ENCODE measurements at regions not wholly inside any gene's neighbourhood (a gene's known extent, or its start where the extent isn't known, plus 50 kb on each side); places are given as distances from the start of the nearest gene placed in this dataset.
A peak's percentile ranks its signal among the peaks of the same experiment; 100 is the strongest.

GRCh38 chr12:126772171-126772864 lies 1494.7 kb upstream of the TMEM132C start (continued):
- TF ChIP-seq, protein P1, sequence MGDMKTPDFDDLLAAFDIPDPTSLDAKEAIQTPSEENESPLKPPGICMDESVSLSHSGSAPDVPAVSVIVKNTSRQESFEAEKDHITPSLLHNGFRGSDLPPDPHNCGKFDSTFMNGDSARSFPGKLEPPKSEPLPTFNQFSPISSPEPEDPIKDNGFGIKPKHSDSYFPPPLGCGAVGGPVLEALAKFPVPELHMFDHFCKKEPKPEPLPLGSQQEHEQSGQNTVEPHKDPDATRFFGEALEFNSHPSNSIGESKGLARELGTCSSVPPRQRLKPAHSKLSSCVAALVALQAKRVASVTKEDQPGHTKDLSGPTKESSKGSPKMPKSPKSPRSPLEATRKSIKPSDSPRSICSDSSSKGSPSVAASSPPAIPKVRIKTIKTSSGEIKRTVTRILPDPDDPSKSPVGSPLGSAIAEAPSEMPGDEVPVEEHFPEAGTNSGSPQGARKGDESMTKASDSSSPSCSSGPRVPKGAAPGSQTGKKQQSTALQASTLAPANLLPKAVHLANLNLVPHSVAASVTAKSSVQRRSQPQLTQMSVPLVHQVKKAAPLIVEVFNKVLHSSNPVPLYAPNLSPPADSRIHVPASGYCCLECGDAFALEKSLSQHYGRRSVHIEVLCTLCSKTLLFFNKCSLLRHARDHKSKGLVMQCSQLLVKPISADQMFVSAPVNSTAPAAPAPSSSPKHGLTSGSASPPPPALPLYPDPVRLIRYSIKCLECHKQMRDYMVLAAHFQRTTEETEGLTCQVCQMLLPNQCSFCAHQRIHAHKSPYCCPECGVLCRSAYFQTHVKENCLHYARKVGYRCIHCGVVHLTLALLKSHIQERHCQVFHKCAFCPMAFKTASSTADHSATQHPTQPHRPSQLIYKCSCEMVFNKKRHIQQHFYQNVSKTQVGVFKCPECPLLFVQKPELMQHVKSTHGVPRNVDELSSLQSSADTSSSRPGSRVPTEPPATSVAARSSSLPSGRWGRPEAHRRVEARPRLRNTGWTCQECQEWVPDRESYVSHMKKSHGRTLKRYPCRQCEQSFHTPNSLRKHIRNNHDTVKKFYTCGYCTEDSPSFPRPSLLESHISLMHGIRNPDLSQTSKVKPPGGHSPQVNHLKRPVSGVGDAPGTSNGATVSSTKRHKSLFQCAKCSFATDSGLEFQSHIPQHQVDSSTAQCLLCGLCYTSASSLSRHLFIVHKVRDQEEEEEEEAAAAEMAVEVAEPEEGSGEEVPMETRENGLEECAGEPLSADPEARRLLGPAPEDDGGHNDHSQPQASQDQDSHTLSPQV (IDR thresholded peaks at IDR 0.05): no peak
- TF ChIP-seq, protein P2, sequence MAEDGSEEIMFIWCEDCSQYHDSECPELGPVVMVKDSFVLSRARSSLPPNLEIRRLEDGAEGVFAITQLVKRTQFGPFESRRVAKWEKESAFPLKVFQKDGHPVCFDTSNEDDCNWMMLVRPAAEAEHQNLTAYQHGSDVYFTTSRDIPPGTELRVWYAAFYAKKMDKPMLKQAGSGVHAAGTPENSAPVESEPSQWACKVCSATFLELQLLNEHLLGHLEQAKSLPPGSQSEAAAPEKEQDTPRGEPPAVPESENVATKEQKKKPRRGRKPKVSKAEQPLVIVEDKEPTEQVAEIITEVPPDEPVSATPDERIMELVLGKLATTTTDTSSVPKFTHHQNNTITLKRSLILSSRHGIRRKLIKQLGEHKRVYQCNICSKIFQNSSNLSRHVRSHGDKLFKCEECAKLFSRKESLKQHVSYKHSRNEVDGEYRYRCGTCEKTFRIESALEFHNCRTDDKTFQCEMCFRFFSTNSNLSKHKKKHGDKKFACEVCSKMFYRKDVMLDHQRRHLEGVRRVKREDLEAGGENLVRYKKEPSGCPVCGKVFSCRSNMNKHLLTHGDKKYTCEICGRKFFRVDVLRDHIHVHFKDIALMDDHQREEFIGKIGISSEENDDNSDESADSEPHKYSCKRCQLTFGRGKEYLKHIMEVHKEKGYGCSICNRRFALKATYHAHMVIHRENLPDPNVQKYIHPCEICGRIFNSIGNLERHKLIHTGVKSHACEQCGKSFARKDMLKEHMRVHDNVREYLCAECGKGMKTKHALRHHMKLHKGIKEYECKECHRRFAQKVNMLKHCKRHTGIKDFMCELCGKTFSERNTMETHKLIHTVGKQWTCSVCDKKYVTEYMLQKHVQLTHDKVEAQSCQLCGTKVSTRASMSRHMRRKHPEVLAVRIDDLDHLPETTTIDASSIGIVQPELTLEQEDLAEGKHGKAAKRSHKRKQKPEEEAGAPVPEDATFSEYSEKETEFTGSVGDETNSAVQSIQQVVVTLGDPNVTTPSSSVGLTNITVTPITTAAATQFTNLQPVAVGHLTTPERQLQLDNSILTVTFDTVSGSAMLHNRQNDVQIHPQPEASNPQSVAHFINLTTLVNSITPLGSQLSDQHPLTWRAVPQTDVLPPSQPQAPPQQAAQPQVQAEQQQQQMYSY (CRISPR knock-in tag; IDR thresholded peaks at IDR 0.05): no peak
- TF ChIP-seq WRNIP1 (IDR thresholded peaks at IDR 0.05; ENCODE audit: borderline replicate concordance, low read depth, low read length) (no peak), RAD51 (IDR thresholded peaks at IDR 0.05) (no peak), BACH1 (IDR thresholded peaks at IDR 0.05; ENCODE audit: borderline replicate concordance) (no peak; the same call in 1 of the 2 replicates), MEF2A (IDR thresholded peaks at IDR 0.05; ENCODE audit: insufficient read depth, low read depth, low read length) (0 out of 2 replicates have a peak, but pooled peaks have one; percentile 20), YBX1 (IDR thresholded peaks at IDR 0.05) (no peak), NR2C1 (IDR thresholded peaks at IDR 0.05) (peak; percentile 75), CREM (IDR thresholded peaks at IDR 0.05; ENCODE audit: low read depth) (peak; percentile 48; the same call in 1 of the 2 replicates), EP300 (IDR thresholded peaks at IDR 0.05; ENCODE audit: borderline replicate concordance in 1 of 2, control insufficient read depth in 1 of 2, low read depth in 2 of 2, low read length in 2 of 2) (peak in 1 of 2 experiments; percentile 87; a peak in 3 of 4 replicates), MEF2B (IDR thresholded peaks at IDR 0.05; ENCODE audit: partially characterized antibody, poor library complexity, severe bottlenecking) (peak; percentile 51)
- TF ChIP-seq, protein P3, sequence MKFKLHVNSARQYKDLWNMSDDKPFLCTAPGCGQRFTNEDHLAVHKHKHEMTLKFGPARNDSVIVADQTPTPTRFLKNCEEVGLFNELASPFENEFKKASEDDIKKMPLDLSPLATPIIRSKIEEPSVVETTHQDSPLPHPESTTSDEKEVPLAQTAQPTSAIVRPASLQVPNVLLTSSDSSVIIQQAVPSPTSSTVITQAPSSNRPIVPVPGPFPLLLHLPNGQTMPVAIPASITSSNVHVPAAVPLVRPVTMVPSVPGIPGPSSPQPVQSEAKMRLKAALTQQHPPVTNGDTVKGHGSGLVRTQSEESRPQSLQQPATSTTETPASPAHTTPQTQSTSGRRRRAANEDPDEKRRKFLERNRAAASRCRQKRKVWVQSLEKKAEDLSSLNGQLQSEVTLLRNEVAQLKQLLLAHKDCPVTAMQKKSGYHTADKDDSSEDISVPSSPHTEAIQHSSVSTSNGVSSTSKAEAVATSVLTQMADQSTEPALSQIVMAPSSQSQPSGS (IDR thresholded peaks at IDR 0.05; ENCODE audit: low read length): peak; percentile 84
- TF ChIP-seq, protein P4, sequence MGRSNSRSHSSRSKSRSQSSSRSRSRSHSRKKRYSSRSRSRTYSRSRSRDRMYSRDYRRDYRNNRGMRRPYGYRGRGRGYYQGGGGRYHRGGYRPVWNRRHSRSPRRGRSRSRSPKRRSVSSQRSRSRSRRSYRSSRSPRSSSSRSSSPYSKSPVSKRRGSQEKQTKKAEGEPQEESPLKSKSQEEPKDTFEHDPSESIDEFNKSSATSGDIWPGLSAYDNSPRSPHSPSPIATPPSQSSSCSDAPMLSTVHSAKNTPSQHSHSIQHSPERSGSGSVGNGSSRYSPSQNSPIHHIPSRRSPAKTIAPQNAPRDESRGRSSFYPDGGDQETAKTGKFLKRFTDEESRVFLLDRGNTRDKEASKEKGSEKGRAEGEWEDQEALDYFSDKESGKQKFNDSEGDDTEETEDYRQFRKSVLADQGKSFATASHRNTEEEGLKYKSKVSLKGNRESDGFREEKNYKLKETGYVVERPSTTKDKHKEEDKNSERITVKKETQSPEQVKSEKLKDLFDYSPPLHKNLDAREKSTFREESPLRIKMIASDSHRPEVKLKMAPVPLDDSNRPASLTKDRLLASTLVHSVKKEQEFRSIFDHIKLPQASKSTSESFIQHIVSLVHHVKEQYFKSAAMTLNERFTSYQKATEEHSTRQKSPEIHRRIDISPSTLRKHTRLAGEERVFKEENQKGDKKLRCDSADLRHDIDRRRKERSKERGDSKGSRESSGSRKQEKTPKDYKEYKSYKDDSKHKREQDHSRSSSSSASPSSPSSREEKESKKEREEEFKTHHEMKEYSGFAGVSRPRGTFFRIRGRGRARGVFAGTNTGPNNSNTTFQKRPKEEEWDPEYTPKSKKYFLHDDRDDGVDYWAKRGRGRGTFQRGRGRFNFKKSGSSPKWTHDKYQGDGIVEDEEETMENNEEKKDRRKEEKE (IDR thresholded peaks at IDR 0.05): no peak
